Left renal cortex interstitium (tissue), 4 donors: ENCODE measurements at regions not wholly inside any gene's neighbourhood (a gene's known extent, or its start where the extent isn't known, plus 50 kb on each side); places are given as distances from the start of the nearest gene placed in this dataset.
"Not testable (repeated sequence)": the region's sequence is repeated elsewhere in the genome, so short reads cannot be mapped to it uniquely, and the experiment has no call there.

Experiments used
- DNase-seq, 4 donors: peaks; one replicate each; pipeline ENCODE4 v3.0.0-alpha.2; 2013; ENCODE audit warnings: low read depth in 4 of 4, low spot score in 2 of 4, missing footprints in 1 of 4

DNA sequence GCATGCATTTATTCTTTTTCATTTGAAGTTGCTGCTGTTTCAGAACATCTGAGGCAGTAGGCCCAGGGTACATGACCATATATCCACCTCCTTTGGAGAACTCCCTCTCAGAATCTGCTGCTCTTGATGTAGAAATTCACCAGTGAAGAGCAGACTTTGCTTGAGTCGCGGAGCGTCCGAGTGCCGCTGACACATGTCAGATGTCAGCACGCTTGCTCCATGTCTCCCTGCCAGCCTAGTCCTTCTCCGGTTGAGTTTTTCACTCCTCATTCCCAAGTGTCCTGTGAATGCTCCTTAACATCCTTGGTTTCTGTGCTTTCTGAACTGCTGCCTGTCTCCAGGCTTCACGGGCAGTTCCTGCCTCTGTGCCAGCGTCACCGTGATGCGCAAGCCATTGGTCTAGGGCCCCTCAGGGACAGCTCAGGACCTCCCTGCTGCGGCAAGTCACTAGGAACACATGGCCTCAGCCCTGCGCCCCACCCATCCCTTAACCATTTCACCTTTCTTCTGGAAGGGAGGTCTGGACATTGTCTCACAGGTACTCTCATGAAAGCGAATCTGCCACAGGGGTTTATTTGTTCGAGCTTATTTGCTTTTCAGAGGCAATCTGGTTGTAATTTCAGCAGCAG lies 93.1 kb upstream of the RBPJ start:
- DNase-seq, result no peak

DNA sequence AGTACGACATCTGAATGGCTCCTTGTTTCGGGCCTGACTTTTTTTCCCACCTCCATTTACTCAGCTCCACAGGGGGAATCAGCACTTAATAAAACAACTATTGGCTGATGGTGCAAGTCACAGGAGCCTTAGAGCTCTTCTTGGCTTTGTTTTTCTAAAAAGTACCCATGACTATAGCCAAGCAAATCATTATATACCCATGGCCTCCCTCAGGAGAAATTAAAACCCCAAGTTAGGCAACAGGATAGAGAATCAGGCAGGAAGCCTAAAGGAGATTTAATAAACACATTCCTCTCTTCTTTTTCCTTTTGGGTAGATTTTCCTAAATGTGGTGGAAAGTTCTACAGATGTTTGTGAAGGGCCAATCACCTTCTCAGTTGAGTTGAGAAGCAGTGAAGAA lies 91.9 kb upstream of the RBPJ start:
- no peak for DNase-seq

DNA sequence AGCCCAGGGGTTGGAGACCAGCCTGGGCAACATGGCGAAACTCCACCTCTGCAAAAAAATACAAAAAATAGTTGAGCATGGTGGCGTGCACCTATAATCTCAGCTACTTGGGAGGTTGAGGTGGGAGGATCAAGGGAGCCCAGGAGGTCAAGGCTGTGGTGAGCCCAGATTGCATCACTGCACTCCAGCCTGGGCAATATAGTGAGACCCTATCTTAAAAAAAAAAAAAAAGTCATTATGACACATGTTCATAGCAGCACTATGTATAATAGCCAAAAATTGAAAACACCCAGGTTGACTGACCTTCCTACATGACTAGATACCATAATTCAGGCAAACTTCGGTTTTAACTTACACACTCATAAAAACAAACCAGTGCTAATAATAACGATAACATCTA lies 90.8 kb upstream of the RBPJ start:
- no peak for DNase-seq

DNA sequence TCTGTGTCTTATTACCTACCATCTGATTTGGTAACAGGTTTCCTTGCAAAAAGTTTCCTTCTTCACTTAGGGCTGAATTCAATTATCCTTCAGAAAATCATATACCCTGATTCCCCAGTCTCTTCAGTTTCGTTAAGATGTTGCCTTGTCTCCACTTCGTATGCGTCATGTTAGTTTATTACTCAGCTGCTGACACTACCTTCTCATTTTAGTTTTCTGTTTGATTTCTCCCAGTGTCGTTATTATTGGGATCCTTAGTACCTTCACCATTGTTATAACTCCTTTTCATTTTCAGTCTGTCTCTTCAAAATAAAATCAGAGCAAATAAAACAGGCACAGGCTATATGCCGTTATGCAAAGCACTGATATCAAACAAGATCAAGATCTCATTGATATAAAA lies 87.5 kb upstream of the RBPJ start:
- no peak for DNase-seq

DNA sequence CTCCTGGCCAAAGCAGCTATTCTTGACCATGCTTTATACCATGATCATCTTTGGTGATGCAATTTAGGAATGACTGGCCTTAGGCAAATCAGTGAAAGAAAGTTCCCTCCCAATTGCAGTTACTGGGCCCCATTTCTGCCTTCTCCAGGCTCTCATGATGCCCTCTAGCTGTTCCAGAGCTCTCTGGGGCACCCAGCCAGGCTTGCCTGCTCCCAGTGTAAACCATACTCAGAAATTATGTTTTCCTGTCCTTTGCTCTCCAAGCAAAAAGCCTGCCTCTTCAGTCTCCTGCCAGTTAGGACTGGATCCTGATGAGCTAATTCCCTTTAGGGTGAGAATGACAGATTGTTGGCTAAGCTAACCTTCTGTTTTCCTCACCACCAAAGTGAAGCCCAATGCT lies 85.3 kb upstream of the RBPJ start:
- no peak for DNase-seq

DNA sequence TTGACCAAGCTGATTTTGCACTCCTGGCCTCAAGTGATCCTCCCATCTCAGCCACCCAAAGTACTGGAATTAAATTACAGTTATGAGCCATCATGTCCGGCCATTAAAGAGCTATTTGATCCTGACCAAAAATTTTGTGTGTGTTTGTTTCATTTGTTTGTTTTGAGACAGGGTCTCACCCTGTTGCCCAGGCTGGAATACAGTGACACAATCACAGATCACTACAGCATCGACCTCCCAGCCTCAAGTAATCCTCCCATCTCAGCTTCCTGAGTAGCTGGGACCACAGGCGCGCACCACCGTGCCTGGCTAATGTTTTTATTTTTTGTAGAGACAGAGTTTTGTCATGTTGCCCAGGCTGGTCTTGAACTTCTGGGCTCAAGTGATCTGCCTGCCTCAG lies 82.9 kb upstream of the RBPJ start:
- DNase-seq, result no peak

DNA sequence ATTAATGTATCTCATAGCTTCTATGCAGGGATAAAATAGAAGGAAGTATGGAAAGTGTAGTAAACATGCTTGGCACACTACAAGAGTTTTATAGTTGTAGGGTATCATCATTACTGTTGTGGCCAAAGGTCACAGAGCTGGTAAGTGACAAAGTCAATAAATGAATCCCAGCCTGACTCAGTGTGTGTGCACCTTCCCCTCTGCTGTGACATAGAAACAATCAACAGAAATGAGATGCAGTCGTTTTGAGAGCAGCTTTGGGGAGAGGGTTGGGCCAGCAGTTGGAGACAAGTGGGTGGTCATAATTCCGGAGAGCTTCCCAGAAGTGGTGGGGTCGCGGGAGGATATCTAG lies 82.4 kb upstream of the RBPJ start:
- DNase-seq, result no peak

DNA sequence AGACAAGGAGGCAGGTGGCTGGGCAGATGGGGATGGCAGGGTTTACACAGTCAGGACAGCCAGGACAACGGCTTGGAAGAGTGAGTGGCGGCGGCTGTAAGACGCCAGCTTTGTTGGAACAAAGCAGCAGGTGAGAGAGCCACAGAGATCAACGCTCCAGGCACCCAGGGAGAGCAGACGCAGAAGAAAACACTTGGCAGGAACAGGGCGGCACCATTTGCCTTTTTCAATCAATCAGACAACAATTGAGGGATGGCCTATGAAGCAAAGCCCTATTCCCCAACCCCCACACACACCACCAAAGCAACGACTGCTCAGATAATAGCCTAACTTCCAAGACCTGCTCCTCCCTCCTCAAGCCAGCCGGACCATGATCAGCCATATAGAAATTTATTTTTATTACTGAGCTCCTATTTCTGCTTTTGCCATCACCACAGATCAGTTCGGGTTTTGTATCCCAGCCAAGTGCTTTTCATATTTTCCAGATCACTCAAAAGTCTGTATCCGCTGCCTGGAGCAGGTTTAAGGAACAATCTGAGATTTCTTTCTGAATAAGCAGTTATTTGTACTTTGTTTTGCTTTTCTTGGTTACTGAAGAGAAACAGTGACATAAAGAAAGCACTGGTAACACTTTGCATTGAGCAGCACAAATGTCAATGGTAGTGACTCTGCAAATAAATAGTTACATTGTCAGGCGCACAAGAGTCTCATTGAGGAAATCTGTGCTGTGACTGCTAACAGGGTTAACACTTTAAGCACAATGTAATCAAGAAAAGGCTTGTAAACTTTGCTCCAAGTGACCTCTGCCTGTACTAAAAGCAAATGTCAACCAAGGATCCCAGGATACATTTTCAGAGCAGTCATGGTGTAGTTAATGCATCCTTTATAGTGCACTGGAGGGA lies 81.8 kb upstream of the RBPJ start:
- no peak for DNase-seq

DNA sequence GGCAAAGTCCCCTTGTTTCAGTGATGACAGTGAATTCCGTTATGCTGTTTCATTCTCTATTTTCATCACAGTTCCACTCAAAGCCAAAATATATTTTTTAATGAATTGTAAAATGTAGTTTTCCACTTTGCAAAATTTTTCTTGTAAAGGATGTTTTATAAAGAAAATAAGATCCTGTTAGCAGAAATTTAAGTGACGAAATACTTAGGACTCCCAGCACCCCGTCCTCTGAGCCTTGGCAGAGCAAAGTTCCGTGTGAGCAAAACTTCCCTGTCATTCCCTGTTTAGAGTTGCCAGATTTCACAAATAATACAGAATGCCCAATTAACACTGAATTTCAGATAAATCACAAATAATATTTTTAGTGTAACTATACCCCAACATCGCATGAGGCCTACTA lies 81.0 kb upstream of the RBPJ start:
- no peak for DNase-seq

DNA sequence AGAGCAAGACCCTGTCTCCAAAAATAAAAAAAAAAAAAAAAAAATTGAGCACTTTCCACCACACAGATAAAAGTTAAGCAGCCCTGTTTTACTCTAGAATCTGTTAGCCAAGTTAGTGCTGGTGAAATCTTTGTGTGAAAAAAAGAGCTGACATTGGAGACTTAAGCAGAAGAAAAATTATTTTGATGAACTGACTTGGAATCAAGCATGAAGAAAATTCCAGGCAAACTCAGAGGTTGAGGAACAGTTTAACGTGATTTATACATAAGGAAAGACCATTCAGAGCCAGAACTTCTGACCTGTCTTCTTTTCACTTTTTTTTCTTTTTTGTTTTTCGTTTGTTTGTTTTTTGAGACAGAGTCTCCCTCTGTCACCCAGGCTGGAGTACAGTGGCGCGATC lies 79.6 kb upstream of the RBPJ start:
- DNase-seq, result no peak

DNA sequence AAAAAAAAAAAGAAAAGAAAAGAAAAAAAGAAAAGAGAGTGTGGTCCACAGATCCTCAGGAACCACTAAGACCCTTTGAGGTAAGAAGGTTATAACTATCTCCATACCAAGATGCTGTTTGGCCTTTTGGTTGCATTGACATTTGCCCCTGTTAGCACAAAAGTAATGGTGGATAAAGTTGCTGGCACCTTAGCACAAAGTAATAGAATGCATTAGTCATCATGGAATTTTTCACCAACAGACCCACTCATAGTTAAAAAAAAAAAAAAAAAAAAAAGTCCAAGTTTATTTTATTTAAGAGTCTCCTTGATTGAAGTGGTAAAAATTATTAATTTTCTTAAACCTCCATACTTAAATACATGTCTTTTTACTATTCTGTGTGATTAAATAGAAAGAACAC lies 78.4 kb upstream of the RBPJ start:
- DNase-seq, result no peak

DNA sequence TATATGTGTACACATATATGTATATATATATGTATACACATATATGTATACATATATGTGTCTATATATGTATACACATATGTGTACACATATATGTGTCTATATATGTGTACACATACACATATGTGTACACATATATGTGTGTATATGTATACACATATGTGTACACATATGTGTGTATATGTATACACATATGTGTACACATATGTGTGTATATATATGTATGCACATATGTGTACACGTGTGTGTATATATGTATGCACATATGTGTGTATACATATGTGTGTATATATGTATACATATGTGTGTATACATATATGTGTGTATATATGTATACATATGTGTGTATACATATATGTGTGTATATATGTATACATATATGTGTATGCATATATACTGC lies 76.7 kb upstream of the RBPJ start:
- DNase-seq, result not testable (repeated sequence)

DNA sequence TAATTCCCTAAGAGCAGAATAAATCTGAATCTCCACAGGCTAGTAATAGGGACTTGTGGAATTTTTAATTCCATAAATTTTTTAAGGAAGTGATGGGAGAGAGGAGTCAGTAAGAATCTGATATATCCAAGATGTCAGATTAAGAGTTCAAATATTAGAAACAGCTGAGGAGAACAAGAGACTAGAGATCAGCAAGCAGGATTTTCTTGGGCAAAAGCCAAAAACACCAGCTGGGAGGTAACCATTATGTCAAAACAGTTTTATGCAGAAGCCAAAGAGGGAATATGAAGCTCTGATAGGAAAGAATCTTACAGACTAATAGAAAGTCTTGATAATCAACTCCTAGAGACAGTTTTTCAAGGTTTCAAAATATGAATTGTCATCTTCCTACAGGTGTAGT lies 72.2 kb upstream of the RBPJ start:
- peak in 1 of 4 donors; percentile 44 for DNase-seq

DNA sequence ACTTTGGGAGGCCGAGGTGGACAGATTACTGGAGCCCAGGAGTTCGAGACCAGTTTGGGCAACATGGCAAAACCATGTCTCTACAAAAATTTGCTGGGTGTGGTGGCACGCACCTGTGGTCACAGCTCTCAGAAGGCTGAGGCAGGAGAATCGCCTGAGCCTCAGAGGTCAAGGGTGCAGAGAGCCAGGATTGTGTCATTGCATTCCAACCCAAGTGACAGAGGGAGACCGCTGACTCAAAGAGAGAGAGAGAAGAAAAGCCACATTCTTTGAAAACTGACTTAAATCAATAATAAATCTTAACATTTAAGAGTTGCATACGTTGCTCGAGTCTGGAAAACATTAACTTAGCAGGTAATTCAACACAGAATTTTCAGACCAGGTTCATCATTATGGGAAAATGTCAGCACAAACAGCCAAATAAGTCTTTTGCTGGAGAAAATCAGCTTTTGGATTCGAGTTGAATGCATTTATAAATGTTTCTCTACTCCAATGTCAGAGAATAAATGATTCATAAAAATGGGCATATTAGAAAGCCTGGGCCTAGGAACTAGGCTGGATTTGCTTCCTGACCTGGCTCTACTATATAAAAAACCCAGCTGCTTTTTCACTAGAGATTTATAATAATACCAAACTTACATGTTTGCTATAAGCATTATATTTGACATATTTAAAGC lies 68.3 kb upstream of the RBPJ start:
- DNase-seq, result no peak

DNA sequence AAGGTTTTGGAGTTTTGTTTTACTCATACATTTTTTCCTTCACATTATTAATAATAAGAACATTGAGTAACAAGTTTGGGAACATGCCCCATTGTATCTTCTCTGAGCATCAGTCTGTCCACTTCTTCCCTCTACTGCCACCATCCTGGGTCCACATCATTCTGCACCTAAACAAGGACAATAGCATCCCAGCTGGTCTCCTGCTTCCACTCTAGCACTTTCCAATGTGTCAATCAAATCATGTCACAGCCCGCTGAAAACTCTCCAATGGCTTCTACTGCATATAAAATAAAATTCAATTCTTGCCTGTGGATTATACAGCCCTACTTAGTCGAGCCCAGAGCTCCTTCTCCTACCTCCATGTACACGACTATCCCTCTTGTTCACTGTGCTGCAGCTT lies 66.8 kb upstream of the RBPJ start:
- no peak for DNase-seq

DNA sequence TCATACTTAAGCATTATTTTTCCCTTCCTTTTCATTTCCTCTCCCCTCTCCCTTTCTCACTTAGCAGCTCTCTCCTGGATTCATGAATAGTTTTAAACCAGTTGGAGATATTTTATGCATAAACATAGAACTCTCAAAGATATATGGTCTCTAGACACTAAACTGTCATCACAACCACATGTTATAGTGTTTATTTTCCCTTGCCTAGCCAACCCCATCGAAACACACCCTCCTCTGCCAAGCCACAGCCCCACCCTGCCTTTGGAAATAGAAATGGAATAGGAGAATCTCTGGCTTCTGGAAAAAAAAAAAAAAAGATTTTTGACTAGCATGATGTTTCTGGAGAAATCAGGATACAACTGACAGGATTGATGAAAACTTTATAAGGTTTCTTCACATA lies 64.8 kb upstream of the RBPJ start:
- DNase-seq, result no peak

DNA sequence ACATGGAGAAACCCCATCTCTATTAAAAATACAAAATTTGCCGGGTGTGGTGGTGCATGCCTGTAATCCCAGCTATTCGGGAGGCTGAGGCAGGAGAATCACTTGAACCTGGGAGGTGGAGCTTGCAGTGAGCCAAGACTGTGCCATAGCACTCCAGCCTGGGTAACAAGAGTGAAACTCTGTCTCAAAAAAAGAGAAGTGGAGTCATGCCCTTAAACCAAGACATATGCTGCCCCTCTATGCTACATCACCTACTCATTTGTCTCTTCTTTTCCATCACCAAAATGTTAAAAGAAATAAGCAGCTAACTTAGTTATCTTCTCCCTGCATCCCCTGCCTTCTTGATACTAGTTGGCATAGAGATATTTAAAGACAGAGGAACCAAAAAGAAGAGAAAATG lies 63.4 kb upstream of the RBPJ start:
- DNase-seq, result not testable (repeated sequence)

DNA sequence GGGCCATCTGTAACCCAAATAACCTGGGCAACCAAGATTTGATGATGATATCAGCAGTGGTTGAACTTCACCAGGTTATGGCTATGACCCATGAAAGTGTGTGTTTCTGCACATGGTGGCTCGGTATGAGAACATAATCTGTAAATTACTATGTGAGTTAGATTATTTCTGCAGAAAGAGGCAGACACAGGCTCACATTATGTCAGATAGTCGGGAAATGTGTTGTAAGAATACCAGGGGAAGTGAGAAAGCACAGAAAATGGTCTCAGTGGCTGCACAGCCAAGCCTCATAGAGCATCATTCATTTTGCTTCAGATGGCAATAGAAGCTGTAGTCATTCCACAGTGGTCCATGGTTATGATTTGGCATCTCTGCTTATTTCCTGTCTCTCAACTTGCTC lies 63.0 kb upstream of the RBPJ start:
- DNase-seq, result no peak

DNA sequence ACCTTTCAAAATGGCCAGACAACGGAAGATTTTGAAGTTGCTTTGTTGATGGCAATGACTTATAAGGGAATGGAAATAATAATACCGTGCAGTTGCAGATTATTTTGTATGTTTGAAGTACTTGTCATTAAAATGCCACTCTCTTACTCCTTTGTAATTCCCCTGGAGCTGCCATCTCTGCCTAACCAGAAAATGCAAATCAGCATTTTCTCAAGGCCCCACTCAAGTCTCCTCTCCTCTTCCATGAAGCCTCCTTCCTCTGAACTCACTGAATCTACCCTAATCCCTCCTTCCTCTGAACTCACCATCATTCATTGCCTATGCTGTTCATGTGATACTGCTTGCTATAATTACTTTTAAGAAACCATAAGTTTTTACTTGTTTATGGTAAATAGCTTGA lies 60.2 kb upstream of the RBPJ start:
- no peak for DNase-seq

DNA sequence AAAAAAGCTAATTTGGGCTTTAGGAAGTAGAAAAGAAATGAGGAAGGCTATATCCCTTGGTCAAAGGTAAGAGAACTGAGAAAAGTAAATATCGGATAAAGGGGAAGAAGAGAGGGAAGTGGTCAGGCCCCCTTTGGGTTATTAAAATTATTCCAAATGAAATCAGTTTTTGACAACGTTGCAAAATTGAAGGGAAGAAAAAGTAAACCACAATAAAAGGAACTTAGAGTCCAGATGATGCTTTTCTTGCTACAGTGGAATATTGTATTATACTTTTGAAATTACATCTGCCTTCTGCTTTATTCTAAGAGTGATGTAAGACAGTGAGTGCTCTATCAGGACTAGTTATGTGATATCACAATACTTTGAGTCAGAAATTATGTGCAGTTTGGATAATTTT lies 59.4 kb upstream of the RBPJ start:
- no peak for DNase-seq

DNA sequence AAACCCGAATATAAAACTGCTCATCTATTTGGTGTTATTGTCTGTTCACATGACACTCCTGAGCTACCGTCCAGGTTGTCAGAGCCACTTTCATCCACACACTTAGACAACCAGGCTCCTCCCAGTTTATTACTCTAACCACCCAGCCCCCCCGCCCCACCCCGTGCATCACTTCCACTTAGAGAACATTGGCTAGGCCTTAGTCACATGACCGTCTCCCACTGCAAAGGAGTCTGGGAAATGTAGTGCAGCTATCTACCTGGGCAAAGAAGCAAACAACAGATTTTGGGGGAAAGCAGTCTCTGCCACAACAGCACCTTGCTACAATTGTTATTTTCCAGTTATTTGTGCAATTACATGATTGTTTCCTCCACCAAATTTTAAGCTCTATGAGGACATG lies 57.6 kb upstream of the RBPJ start:
- no peak for DNase-seq

DNA sequence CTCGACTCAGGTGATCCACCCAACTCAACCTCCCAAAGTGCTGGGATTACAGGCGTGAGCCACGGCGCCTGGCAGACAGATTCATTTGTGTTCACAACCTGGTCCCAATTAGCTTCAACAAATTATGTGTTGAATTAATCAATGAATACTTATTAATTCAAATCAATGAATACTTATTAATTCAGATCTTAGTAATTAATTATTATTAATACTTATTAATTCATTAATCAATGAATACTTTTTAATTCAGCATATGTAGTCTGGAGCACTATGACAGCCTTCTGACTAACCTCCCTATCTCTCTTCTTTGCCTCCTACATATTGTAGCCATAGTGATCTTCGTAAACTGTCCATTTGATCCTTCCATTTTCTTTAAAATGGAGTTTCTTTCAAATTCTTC lies 56.7 kb upstream of the RBPJ start:
- no peak for DNase-seq
